ENCODE measurements at regions not wholly inside any gene's neighbourhood (a gene's known extent, or its start where the extent isn't known, plus 50 kb on each side); places are given as distances from the start of the nearest gene placed in this dataset.

GRCh38 chr12:43097471-43097870 is 454.5 kb downstream of the ADAMTS20 start:
- ChIA-PET CTCF (ENCODE audit: partially characterized antibody) (no interaction called here), POLR2A (ENCODE audit: partially characterized antibody) (no interaction called here)
- Histone ChIP-seq H3K4me3 (ENCODE audit: low read length in 2 of 2) (no peak overlapping the region), H3K4me1 (ENCODE audit: insufficient read depth, low read length) (no peaks in the 10 kb centered on the region), H3K9me3 (ENCODE audit: control insufficient read depth in 1 of 2, low read length in 2 of 2) (no peaks in the 10 kb centered on the region), H3K27ac (ENCODE audit: low read depth, low read length) (no peak overlapping the region), H3K27me3 (ENCODE audit: insufficient read depth, low read length) (no peaks in the 10 kb centered on the region), H3K36me3 (ENCODE audit: insufficient read depth, low read length) (no peaks in the 10 kb centered on the region)
- Mint-ChIP-seq H3K4me1 (no peaks in the 10 kb centered on the region), H3K9me3 (peaks cover 0 to 15% (median 5%) of the 10 kb centered on the region in 8 donors), H3K4me3 (no peak overlapping the region), H3K36me3 (no peaks in the 10 kb centered on the region), H3K27ac (no peak overlapping the region), H3K27me3 (no peaks in the 10 kb centered on the region)
- intact Hi-C loops (cut with micrococcal nuclease), result no loop called here
- no peak for DNase-seq

GRCh38 chr12:43095669-43096280 is 456.2 kb downstream of the ADAMTS20 start:
- Histone ChIP-seq H3K27ac (ENCODE audit: low read depth, low read length) (no peak overlapping the region), H3K36me3 (ENCODE audit: insufficient read depth, low read length) (no peaks in the 10 kb centered on the region), H3K4me3 (ENCODE audit: low read length in 2 of 2) (no peak overlapping the region), H3K4me1 (ENCODE audit: insufficient read depth, low read length) (no peaks in the 10 kb centered on the region), H3K9me3 (ENCODE audit: control insufficient read depth in 1 of 2, low read length in 2 of 2) (no peaks in the 10 kb centered on the region), H3K27me3 (ENCODE audit: insufficient read depth, low read length) (no peaks in the 10 kb centered on the region)
- no peak overlapping the region for H3K4me3 Mint-ChIP-seq
- no peaks in the 10 kb centered on the region for H3K4me1 Mint-ChIP-seq
- CTCF ChIA-PET (ENCODE audit: partially characterized antibody), result no interaction called here
- no peak overlapping the region for H3K27ac Mint-ChIP-seq
- H3K36me3 Mint-ChIP-seq, result no peaks in the 10 kb centered on the region
- peaks cover 0 to 11% (median 7%) of the 10 kb centered on the region in 8 donors for H3K9me3 Mint-ChIP-seq
- no peaks in the 10 kb centered on the region for H3K27me3 Mint-ChIP-seq
- DNase-seq, result no peak
- intact Hi-C loops (cut with micrococcal nuclease), result no loop called here
- POLR2A ChIA-PET (ENCODE audit: partially characterized antibody), result no interaction called here

GRCh38 chr12:43094886-43095575 is 457.0 kb downstream of the ADAMTS20 start:
- POLR2A ChIA-PET (ENCODE audit: partially characterized antibody), result no interaction called here
- Histone ChIP-seq H3K27me3 (ENCODE audit: insufficient read depth, low read length) (no peaks in the 10 kb centered on the region), H3K4me3 (ENCODE audit: low read length in 2 of 2) (no peak overlapping the region), H3K4me1 (ENCODE audit: insufficient read depth, low read length) (no peaks in the 10 kb centered on the region), H3K36me3 (ENCODE audit: insufficient read depth, low read length) (no peaks in the 10 kb centered on the region), H3K27ac (ENCODE audit: low read depth, low read length) (no peak overlapping the region), H3K9me3 (ENCODE audit: control insufficient read depth in 1 of 2, low read length in 2 of 2) (no peaks in the 10 kb centered on the region)
- CTCF ChIA-PET (ENCODE audit: partially characterized antibody), result no interaction called here
- no peaks in the 10 kb centered on the region for H3K4me1 Mint-ChIP-seq
- no peaks in the 10 kb centered on the region for H3K36me3 Mint-ChIP-seq
- intact Hi-C loops (cut with micrococcal nuclease), result no loop called here
- H3K27ac Mint-ChIP-seq, result no peak overlapping the region
- DNase-seq, result no peak
- peaks cover 3 to 11% (median 7%) of the 10 kb centered on the region in 8 donors for H3K9me3 Mint-ChIP-seq
- H3K27me3 Mint-ChIP-seq, result no peaks in the 10 kb centered on the region
- H3K4me3 Mint-ChIP-seq, result no peak overlapping the region

- CTCF ChIA-PET (ENCODE audit: partially characterized antibody), result no interaction called here
- Mint-ChIP-seq H3K27me3 (no peaks in the 10 kb centered on the region), H3K4me3 (peak overlapping the region in 1 of 8 donors; percentile 60), H3K36me3 (no peaks in the 10 kb centered on the region), H3K9me3 (peaks cover 3 to 24% (median 10%) of the 10 kb centered on the region in 8 donors), H3K4me1 (no peaks in the 10 kb centered on the region), H3K27ac (no peak overlapping the region)
- Histone ChIP-seq H3K27me3 (ENCODE audit: insufficient read depth, low read length) (no peaks in the 10 kb centered on the region), H3K36me3 (ENCODE audit: insufficient read depth, low read length) (no peaks in the 10 kb centered on the region), H3K9me3 (ENCODE audit: control insufficient read depth in 1 of 2, low read length in 2 of 2) (peaks cover 0 to under 1% of the 10 kb centered on the region in 2 donors), H3K27ac (ENCODE audit: low read depth, low read length) (no peak overlapping the region), H3K4me1 (ENCODE audit: insufficient read depth, low read length) (no peaks in the 10 kb centered on the region), H3K4me3 (ENCODE audit: low read length in 2 of 2) (no peak overlapping the region)
- no peak for DNase-seq
- POLR2A ChIA-PET (ENCODE audit: partially characterized antibody), result no interaction called here
- intact Hi-C loops (cut with micrococcal nuclease), result no loop called here
Measured at GRCh38 chr12:43090981-43091380, 461.0 kb downstream of the ADAMTS20 start.

- Mint-ChIP-seq H3K4me3 (no peak overlapping the region), H3K4me1 (no peaks in the 10 kb centered on the region), H3K36me3 (no peaks in the 10 kb centered on the region), H3K27ac (no peak overlapping the region), H3K27me3 (no peaks in the 10 kb centered on the region), H3K9me3 (peaks cover 0 to 28% (median 16%) of the 10 kb centered on the region in 8 donors)
- ChIA-PET CTCF (ENCODE audit: partially characterized antibody) (no interaction called here), POLR2A (ENCODE audit: partially characterized antibody) (no interaction called here)
- Histone ChIP-seq H3K9me3 (ENCODE audit: control insufficient read depth in 1 of 2, low read length in 2 of 2) (peaks cover 0 to 3% of the 10 kb centered on the region in 2 donors), H3K4me3 (ENCODE audit: low read length in 2 of 2) (no peak overlapping the region), H3K4me1 (ENCODE audit: insufficient read depth, low read length) (no peaks in the 10 kb centered on the region), H3K27me3 (ENCODE audit: insufficient read depth, low read length) (no peaks in the 10 kb centered on the region), H3K36me3 (ENCODE audit: insufficient read depth, low read length) (no peaks in the 10 kb centered on the region), H3K27ac (ENCODE audit: low read depth, low read length) (no peak overlapping the region)
- no peak for DNase-seq
- intact Hi-C loops (cut with micrococcal nuclease), result no loop called here
Measured at GRCh38 chr12:43087195-43088091, 464.6 kb downstream of the ADAMTS20 start.

GRCh38 chr12:43079476-43079875 is 472.5 kb downstream of the ADAMTS20 start:
- no peak for DNase-seq
- H3K27ac ChIP-seq (ENCODE audit: low read depth, low read length), result no peak overlapping the region
- H3K4me3 Mint-ChIP-seq, result no peak overlapping the region
- no peaks in the 10 kb centered on the region for H3K4me1 ChIP-seq (ENCODE audit: insufficient read depth, low read length)
- no peaks in the 10 kb centered on the region for H3K36me3 ChIP-seq (ENCODE audit: insufficient read depth, low read length)
- H3K4me3 ChIP-seq (ENCODE audit: low read length in 2 of 2), result no peak overlapping the region
- H3K9me3 ChIP-seq (ENCODE audit: control insufficient read depth in 1 of 2, low read length in 2 of 2), result no peaks in the 10 kb centered on the region
- no peaks in the 10 kb centered on the region for H3K27me3 Mint-ChIP-seq
- peaks cover 0 to 13% (median 7%) of the 10 kb centered on the region in 8 donors for H3K9me3 Mint-ChIP-seq
- ChIA-PET POLR2A (ENCODE audit: partially characterized antibody) (no interaction called here), CTCF (ENCODE audit: partially characterized antibody) (no interaction called here)
- no peak overlapping the region for H3K27ac Mint-ChIP-seq
- H3K4me1 Mint-ChIP-seq, result no peaks in the 10 kb centered on the region
- intact Hi-C loops (cut with micrococcal nuclease), result no loop called here
- H3K36me3 Mint-ChIP-seq, result no peaks in the 10 kb centered on the region
- H3K27me3 ChIP-seq (ENCODE audit: insufficient read depth, low read length), result no peaks in the 10 kb centered on the region

- Histone ChIP-seq H3K27me3 (ENCODE audit: insufficient read depth, low read length) (no peaks in the 10 kb centered on the region), H3K36me3 (ENCODE audit: insufficient read depth, low read length) (no peaks in the 10 kb centered on the region), H3K4me3 (ENCODE audit: low read length in 2 of 2) (no peak overlapping the region), H3K4me1 (ENCODE audit: insufficient read depth, low read length) (no peaks in the 10 kb centered on the region), H3K27ac (ENCODE audit: low read depth, low read length) (no peak overlapping the region), H3K9me3 (ENCODE audit: control insufficient read depth in 1 of 2, low read length in 2 of 2) (no peaks in the 10 kb centered on the region)
- Mint-ChIP-seq H3K36me3 (no peaks in the 10 kb centered on the region), H3K9me3 (peaks cover 0 to 13% (median 4%) of the 10 kb centered on the region in 8 donors), H3K4me1 (no peaks in the 10 kb centered on the region), H3K27me3 (no peaks in the 10 kb centered on the region), H3K27ac (no peak overlapping the region), H3K4me3 (no peak overlapping the region)
- DNase-seq, result no peak
- POLR2A ChIA-PET (ENCODE audit: partially characterized antibody), result no interaction called here
- CTCF ChIA-PET (ENCODE audit: partially characterized antibody), result no interaction called here
- intact Hi-C loops (cut with micrococcal nuclease), result no loop called here
Measured at GRCh38 chr12:43078976-43079375, 473.0 kb downstream of the ADAMTS20 start.

Data from CD4-positive, alpha-beta memory T cell (primary cell).